CD4-positive, alpha-beta T cell (primary cell): ENCODE measurements at regions not wholly inside any gene's neighbourhood (a gene's known extent, or its start where the extent isn't known, plus 50 kb on each side); places are given as distances from the start of the nearest gene placed in this dataset.

Experiments
- ATAC-seq: fragments of 200-7000 bp; cut with Tn5 transposase; one replicate; pipeline ENCODE4 v1.10.0; 2022; ENCODE audit warnings: mild to moderate bottlenecking; ENCODE audit not compliant: poor library complexity
- CTCF ChIA-PET: fragments of 350-600 bp; sonication (Branson Sonifier 250); formaldehyde crosslinking; loops from one replicate; lab custom pipeline; 2021; ENCODE audit warnings: antibody characterized with exemption, inconsistent platforms; lab: Charles Lee
- POLR2A ChIA-PET: fragments of 350-600 bp; sonication (Branson Sonifier 250); formaldehyde crosslinking; loops from one replicate; lab custom pipeline; 2021; ENCODE audit warnings: antibody characterized with exemption, inconsistent platforms; lab: Charles Lee
- DNase-seq, 14 experiments: peaks; one replicate each; pipeline ENCODE4 v3.0.0-alpha.2; 2013 to 2020; ENCODE audit warnings: mixed read lengths in 2 of 14
- H3K27ac ChIP-seq, 2 donors: one replicate each; pipeline versions ENCODE4 v1.5.1 to v1.7.0; 2013; ENCODE audit warnings: low read length in 2 of 2, low read depth in 1 of 2, mild to moderate bottlenecking in 1 of 2
- H3K27me3 ChIP-seq, 2 experiments: 1 replicate in 1 of 2; 2 replicates in 1 of 2; pipeline versions ENCODE4 v1.6.1 to v1.7.0; 2013; ENCODE audit warnings: low read length in 2 of 2, control low read depth in 1 of 2, mild to moderate bottlenecking in 1 of 2, moderate library complexity in 1 of 2; ENCODE audit not compliant: insufficient read depth in 2 of 2, control insufficient read depth in 1 of 2
- H3K36me3 ChIP-seq: one replicate; pipeline ENCODE4 v1.6.1; 2013; ENCODE audit warnings: low read length, control low read depth; ENCODE audit not compliant: insufficient read depth
- H3K4me1 ChIP-seq: one replicate; pipeline ENCODE4 v1.6.1; 2013; ENCODE audit warnings: low read length, control low read depth; ENCODE audit not compliant: insufficient read depth
- H3K4me3 ChIP-seq: one replicate; pipeline ENCODE4 v1.5.1; 2013; ENCODE audit warnings: mild to moderate bottlenecking, low read length, moderate library complexity
- H3K9me3 ChIP-seq, 2 experiments: 1 replicate in 1 of 2; 2 replicates in 1 of 2; pipeline versions ENCODE4 v1.6.1 to v1.7.0; 2013; ENCODE audit warnings: low read length in 2 of 2, mild to moderate bottlenecking in 2 of 2, control low read depth in 1 of 2, moderate library complexity in 1 of 2; ENCODE audit not compliant: control insufficient read depth in 1 of 2, insufficient read depth in 1 of 2
- H3K27ac Mint-ChIP-seq: one replicate; pipeline ENCODE4 v1.8.0; 2020; ENCODE audit warnings: mixed read lengths
- H3K27me3 Mint-ChIP-seq: one replicate; pipeline ENCODE4 v1.8.0; 2021; ENCODE audit warnings: mixed read lengths
- H3K36me3 Mint-ChIP-seq: one replicate; pipeline ENCODE4 v1.8.0; 2021; ENCODE audit warnings: low read depth, mixed read lengths
- H3K4me1 Mint-ChIP-seq: one replicate; pipeline ENCODE4 v1.8.0; 2021; ENCODE audit warnings: low read depth, mixed read lengths
- H3K4me3 Mint-ChIP-seq: one replicate; pipeline ENCODE4 v1.8.0; 2020; ENCODE audit warnings: mild to moderate bottlenecking, mixed read lengths
- H3K9me3 Mint-ChIP-seq: one replicate; pipeline ENCODE4 v1.8.0; 2020; ENCODE audit warnings: mixed read lengths
- CTCF ChIP-seq: fragments of 200-600 bp; IDR thresholded peaks from one replicate; pipeline ENCODE4 v1.8.0; 2022; ENCODE audit warnings: antibody characterized with exemption, mild to moderate bottlenecking
- intact Hi-C, 2 experiments: fragments of 100-400 bp; cut with DNase I in 1 of 2; cut with micrococcal nuclease in 1 of 2; formaldehyde crosslinking; loops; one replicate each; pipeline versions ENCODE4 v1.15.1 to v1.9.0; 2023 to 2025; cut with DNase I, micrococcal nuclease

- no peak for ATAC-seq
- Histone ChIP-seq H3K9me3 (no peaks in the 10 kb centered on the region), H3K36me3 (no peaks in the 10 kb centered on the region), H3K27ac (no peak overlapping the region), H3K4me1 (peaks cover 3% of the 10 kb centered on the region), H3K27me3 (no peaks in the 10 kb centered on the region), H3K4me3 (no peak overlapping the region)
- H3K4me1 Mint-ChIP-seq, result peaks cover 8% of the 10 kb centered on the region
- H3K4me3 Mint-ChIP-seq, result no peak overlapping the region
- peaks cover 4% of the 10 kb centered on the region for H3K9me3 Mint-ChIP-seq
- no peaks in the 10 kb centered on the region for H3K36me3 Mint-ChIP-seq
- ChIA-PET CTCF (interaction anchor here (0.8 kb wide), 1 partner anchor 92 kb away, joined by 3 read pairs; no protein-coding TSS in a partner anchor), POLR2A (no interaction called here)
- no peak for TF ChIP-seq CTCF
- H3K27ac Mint-ChIP-seq, result no peak overlapping the region
- no peaks in the 10 kb centered on the region for H3K27me3 Mint-ChIP-seq
- intact Hi-C loops, result loop anchor here in 1 of 2 experiments (10.0 kb wide), 1 partner anchor 1108 kb away; no protein-coding TSS in a partner anchor
- DNase-seq, result no peak
Measured at GRCh38 chr13:50286324-50286723, 271.1 kb downstream of the KCNRG start.

- H3K9me3 Mint-ChIP-seq, result no peaks in the 10 kb centered on the region
Measured at GRCh38 chr13:50290186-50290585, 274.9 kb downstream of the KCNRG start.

GRCh38 chr13:50291611-50292010 lies 276.4 kb downstream of the KCNRG start:
- H3K36me3 ChIP-seq, result no peaks in the 10 kb centered on the region
- H3K9me3 ChIP-seq, result no peaks in the 10 kb centered on the region
- TF ChIP-seq CTCF, result no peak
- no peaks in the 10 kb centered on the region for H3K9me3 Mint-ChIP-seq
- no peak overlapping the region for H3K27ac Mint-ChIP-seq
- H3K27me3 ChIP-seq, result no peaks in the 10 kb centered on the region
- intact Hi-C loops, result no loop called here
- no peaks in the 10 kb centered on the region for H3K36me3 Mint-ChIP-seq
- ATAC-seq (no peak), DNase-seq (no peak)
- H3K27ac ChIP-seq, result no peak overlapping the region
- no peak overlapping the region for H3K4me3 Mint-ChIP-seq
- H3K4me1 ChIP-seq, result peaks cover 3% of the 10 kb centered on the region
- H3K4me1 Mint-ChIP-seq, result no peaks in the 10 kb centered on the region
- CTCF ChIA-PET, result no interaction called here
- no peak overlapping the region for H3K4me3 ChIP-seq
- H3K27me3 Mint-ChIP-seq, result no peaks in the 10 kb centered on the region
- POLR2A ChIA-PET, result no interaction called here

More at GRCh38 chr13:50290186-50290585, 274.9 kb downstream of the KCNRG start:
- ChIA-PET POLR2A (no interaction called here), CTCF (no interaction called here)
- no peaks in the 10 kb centered on the region for H3K36me3 Mint-ChIP-seq
- no peaks in the 10 kb centered on the region for H3K4me1 Mint-ChIP-seq
- Histone ChIP-seq H3K4me3 (no peak overlapping the region), H3K27ac (no peak overlapping the region), H3K4me1 (peaks cover 3% of the 10 kb centered on the region), H3K9me3 (no peaks in the 10 kb centered on the region), H3K36me3 (no peaks in the 10 kb centered on the region), H3K27me3 (no peaks in the 10 kb centered on the region)
- no peak overlapping the region for H3K27ac Mint-ChIP-seq
- ATAC-seq (no peak), DNase-seq (peak in 2 of 14 experiments; percentile 31 to 46)
- no peak for TF ChIP-seq CTCF
- no peak overlapping the region for H3K4me3 Mint-ChIP-seq
- intact Hi-C loops, result no loop called here
- H3K27me3 Mint-ChIP-seq, result no peaks in the 10 kb centered on the region
